ENCODE measurements at regions not wholly inside any gene's neighbourhood (a gene's known extent, or its start where the extent isn't known, plus 50 kb on each side); places are given as distances from the start of the nearest gene placed in this dataset.
"Not testable (repeated sequence)": the region's sequence is repeated elsewhere in the genome, so short reads cannot be mapped to it uniquely, and the experiment has no call there.

GRCh38 chr10:80750268-80750667 is 212.6 kb downstream of the SH2D4B start:
- DNase-seq (ENCODE audit: low read depth in 2 of 2) = no peak

DNA sequence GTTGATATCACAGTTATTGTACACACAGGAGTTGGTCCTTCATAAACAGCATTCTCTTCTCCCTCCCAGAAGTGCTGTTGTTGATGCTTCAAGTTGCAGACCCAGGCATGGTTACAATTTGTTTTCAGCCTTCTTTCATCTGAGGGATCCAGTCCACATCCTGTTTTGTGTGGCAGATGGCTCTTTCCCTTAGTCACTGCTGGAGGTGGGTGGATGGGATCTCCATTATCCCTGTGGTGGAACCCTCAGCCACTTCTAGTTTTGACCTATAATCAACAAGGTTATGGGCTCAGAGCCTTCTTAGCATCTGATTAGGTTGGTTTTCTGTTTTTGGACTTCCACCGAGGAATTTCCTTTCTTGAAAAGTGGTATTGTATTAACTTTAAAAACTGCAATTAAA is 214.2 kb downstream of the SH2D4B start:
- no peak for DNase-seq (ENCODE audit: low read depth in 2 of 2)

DNA sequence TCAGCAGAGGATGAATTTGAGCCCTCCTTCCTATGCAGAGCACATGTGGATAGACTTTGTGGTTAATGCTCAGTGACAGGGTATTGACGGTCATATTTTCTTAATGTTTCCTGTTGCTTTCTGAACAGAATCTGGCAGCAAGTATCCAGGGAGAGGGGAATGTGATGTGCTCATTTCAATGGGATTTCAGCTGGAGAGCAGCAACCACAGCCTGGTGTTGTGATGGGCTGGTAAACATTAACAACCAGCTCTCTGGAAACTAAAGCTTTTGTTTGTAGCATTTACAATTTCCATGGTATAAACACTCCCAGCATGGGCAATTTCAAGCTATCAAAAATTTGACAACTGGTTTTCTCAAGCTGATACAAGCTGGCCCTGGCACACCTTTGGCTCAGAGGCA is 215.9 kb downstream of the SH2D4B start:
- DNase-seq (ENCODE audit: low read depth in 2 of 2) = no peak

DNA sequence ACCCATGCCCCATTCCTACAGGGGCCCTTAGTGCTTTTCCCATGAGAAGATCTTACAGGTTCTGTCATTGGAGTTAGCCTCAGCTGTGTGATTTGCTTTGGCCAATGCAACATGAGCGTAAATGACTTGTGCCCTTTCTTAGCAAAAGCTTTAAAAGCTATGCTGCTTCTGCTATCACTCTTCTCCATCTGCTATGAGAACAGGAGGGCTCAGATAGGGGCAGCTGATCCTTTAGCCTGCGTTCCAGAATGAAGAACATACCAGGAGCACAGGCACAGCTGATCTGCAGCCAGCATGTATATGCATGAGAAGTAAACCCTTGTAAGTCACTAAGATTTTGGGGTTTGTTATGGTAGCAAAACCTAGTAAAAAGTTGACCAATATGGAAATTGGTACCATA is 218.2 kb downstream of the SH2D4B start:
- no peak for DNase-seq (ENCODE audit: low read depth in 2 of 2)

- DNase-seq (ENCODE audit: low read depth in 2 of 2) = no peak
Observed at GRCh38 chr10:80759693-80760092, 222.0 kb downstream of the SH2D4B start.

GRCh38 chr10:80760914-80761371 is 223.2 kb downstream of the SH2D4B start:
- DNase-seq (ENCODE audit: low read depth in 2 of 2) = no peak

DNA sequence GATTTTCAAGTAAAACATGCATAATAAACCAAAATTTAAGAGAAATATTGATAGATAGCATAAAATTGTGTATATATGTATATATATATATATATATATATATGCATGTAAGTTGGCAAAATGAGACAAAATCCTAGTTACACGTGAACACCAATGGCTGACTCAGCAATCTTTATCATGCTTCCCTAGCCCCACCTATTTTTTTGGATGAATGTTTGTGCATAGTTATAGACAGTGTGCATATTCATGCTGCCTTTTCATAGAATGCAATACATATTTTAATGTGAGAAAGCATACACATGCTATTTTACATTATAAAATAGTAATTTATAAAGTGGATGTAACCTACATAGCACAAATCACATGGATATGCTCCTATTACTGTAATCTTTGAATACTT is 230.3 kb downstream of the SH2D4B start:
- DNase-seq (ENCODE audit: low read depth in 2 of 2) = no peak

DNA sequence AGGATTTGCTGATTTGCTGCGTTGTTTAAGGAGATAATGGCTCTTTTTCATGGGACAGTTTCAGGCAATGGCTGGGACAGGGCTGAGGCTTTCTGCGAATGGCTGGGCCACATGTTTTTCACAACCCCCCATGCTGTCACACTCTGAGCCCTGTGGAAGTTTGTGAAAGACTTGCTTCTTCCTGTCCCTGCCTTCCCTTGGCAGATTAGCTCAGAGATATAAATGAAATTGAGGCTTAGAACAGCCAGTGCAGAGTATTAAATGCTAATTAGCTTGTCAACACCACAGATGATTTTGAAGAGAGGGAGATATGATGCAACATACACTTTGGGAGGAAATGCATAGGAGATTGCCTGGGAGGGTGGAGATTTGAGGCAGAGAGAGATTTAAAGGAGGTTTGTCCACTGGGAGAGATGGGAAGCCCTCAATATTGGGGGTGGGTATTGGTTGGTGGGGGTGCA is 232.0 kb downstream of the SH2D4B start:
- DNase-seq (ENCODE audit: low read depth in 2 of 2) = no peak

GRCh38 chr10:80770239-80770638 is 232.5 kb downstream of the SH2D4B start:
- no peak for DNase-seq (ENCODE audit: low read depth in 2 of 2)

- no peak for DNase-seq (ENCODE audit: low read depth in 2 of 2)
Observed at GRCh38 chr10:80771285-80771684, 233.6 kb downstream of the SH2D4B start.

GRCh38 chr10:80771902-80772555 is 234.3 kb downstream of the SH2D4B start:
- no peak for DNase-seq (ENCODE audit: low read depth in 2 of 2)

DNA sequence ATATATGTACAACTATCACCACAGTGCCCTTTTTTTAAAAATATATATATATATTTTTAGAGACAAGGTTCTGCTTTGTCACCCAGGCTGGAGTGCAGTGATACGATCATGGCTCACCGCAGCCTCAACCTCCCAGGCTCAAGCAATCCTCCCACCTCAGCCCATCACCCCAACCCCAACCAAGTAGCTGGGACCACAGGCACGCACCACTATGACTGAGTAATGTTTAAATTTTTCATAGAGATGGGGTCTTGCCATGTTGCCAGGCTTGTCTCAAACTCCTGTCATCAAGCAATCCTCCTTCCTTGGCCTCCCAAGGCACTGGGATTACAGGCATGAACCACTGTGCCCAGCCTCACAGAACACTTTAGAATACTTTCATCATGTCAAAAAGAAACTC is 234.9 kb downstream of the SH2D4B start:
- DNase-seq (ENCODE audit: low read depth in 2 of 2) = no peak

DNA sequence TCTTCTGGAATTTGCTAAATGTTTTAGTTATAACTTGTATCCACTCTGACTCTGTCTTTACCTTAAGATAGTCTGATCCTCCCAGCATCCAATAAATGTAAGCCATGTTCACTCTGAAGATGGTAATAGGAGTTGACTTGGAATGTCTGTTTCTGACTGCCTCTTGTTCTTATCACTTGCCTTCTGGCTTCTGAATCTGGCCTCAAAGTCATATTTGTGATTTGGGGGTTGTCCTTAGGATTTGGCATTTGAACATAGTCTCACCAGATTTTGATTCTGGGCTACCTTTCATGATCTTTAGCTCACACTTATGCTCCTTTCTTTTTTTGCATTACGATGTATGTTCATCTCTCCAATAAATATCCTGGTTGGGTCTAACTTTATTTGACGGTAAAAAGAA is 247.0 kb downstream of the SH2D4B start:
- DNase-seq (ENCODE audit: low read depth in 2 of 2) = no peak

DNA sequence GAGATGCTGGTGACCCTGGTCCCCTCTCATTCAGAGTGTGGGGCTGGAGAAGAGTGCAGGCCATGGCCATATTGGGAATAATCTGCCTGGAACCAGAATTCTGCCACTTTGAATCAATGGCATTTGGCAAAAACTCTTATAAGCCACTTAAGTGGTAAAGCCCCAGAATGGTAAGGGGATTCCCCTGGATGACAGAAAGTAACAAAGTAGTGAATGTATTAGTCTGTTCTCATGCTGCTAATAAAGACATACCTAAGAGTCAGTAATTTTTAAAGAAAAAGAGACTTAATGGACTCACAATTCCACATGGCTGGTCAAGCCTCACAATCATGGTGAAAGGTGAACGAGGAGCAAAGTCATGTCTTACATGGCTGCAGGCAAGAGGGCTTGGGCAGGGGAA is 248.6 kb downstream of the SH2D4B start:
- no peak for DNase-seq (ENCODE audit: low read depth in 2 of 2)

GRCh38 chr10:80787952-80788351 is 250.2 kb downstream of the SH2D4B start:
- DNase-seq (ENCODE audit: low read depth in 2 of 2) = no peak

DNA sequence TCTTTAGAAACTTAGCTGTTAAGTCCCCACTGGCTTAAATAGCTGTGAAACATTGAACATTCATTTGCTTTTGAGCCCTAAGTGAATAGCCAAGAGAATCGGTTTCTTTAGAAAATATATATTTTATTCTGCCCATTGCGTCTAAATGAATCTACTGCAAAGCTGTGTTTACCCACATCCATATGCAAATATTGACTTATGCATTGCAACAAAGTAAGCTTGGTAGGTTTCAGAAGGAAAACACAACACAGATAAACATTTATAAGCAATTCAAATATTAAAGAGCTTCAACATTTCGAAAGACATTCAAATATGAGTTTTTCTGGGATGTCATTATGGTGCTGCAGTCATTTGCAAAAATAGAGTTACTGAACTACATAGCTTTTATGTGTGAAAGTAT is 257.3 kb downstream of the SH2D4B start:
- DNase-seq (ENCODE audit: low read depth in 2 of 2) = no peak

- DNase-seq (ENCODE audit: low read depth in 2 of 2) = no peak
Observed at GRCh38 chr10:80805343-80806020, 267.8 kb downstream of the SH2D4B start.

DNA sequence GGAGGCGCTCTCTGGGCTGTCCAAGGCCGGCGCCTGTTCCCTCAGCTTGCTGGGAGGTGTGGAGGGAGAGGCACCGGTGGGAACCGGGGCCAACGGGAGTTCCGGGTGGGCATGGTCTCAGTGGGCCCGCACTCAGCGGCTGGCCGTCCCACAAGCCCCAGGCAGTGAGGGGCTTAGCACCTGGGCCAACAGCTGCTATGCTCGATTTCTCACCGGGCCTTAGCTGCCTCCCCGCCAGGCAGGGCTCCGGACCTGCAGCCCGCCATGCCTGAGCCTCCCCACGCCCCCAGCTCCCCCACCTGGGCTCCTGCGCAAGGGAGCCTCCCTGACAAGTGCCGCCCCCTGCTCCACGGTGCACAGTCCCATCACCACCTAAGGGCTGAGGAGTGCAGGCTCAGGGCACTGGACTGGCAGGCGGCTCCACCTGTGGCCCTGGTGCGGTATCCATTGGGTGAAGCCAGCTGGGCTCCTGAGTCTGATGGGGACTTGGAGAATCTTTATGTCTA is 276.5 kb downstream of the SH2D4B start:
- no peak for DNase-seq (ENCODE audit: low read depth in 2 of 2)

DNA sequence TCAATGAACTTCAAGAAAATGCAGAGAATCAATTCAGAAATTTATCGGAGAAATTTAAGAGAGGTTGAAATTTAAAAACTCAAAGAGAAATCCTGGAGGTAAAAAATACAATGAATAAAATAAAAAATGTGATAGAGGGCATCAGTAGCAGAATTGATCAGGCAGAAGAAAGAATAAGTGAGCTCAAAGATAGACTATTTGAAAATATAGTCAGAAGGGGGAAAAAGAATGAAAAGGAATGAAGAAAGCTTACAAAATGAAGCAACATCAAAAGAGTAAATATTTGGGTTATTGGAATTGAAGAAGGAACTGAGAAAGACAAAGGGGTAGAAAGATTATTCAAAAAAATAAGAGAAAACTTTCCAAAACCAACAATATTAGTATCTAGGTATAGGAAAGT is 291.4 kb downstream of the SH2D4B start:
- DNase-seq (ENCODE audit: low read depth in 2 of 2) = no peak

GRCh38 chr10:80829562-80829961 is 291.9 kb downstream of the SH2D4B start:
- no peak for DNase-seq (ENCODE audit: low read depth in 2 of 2)

DNA sequence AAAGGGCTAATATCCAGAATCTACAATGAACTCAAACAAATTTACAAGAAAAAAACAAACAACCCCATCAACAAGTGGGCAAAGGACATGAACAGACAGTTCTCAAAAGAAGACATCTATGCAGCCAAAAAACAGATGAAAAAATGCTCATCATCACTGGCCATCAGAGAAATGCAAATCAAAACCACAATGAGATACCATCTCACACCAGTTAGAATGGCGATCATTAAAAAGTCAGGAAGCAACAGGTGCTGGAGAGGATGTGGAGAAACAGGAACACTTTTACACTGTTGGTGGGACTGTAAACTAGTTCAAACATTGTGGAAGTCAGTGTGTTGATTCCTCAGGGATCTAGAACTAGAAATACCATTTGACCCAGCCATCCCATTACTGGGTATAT is 295.0 kb downstream of the SH2D4B start:
- not testable (repeated sequence) for DNase-seq (ENCODE audit: low read depth in 2 of 2)

GRCh38 chr10:80855348-80855971 is 317.8 kb downstream of the SH2D4B start:
- no peak for DNase-seq (ENCODE audit: low read depth in 2 of 2)

- no peak for DNase-seq (ENCODE audit: low read depth in 2 of 2)
Observed at GRCh38 chr10:80856186-80856585, 318.5 kb downstream of the SH2D4B start.
